PC-3 (cell line): ENCODE measurements at regions not wholly inside any gene's neighbourhood (a gene's known extent, or its start where the extent isn't known, plus 50 kb on each side); places are given as distances from the start of the nearest gene placed in this dataset.

Source experiments
- CTCF ChIP-seq: fragments of 300-600 bp; sonication (generic); conservative IDR thresholded peaks from 2 replicates; pipeline ENCODE4 v1.5.1; 2017; ENCODE audit warnings: antibody characterized with exemption, low read depth, mild to moderate bottlenecking, low read length
- EZH2 ChIP-seq: fragments of 300-600 bp; sonication (generic); IDR thresholded peaks from one replicate; pipeline ENCODE4 v1.6.1; 2017; ENCODE audit warnings: antibody characterized with exemption, mild to moderate bottlenecking, low read length; ENCODE audit not compliant: unreplicated experiment
- EZH2phosphoT487 ChIP-seq: fragments of 300-600 bp; sonication (generic); IDR thresholded peaks from 2 replicates; pipeline ENCODE4 v1.6.1; 2018; ENCODE audit warnings: mild to moderate bottlenecking, antibody characterized with exemption, low read length, borderline replicate concordance

GRCh38 chr6:40139447-40139846 lies 205.2 kb upstream of the MOCS1 start:
- TF ChIP-seq CTCF (no peak), EZH2 (no peak), EZH2phosphoT487 (no peak)
